KMS-11 (cell line): ENCODE measurements at regions not wholly inside any gene's neighbourhood (a gene's known extent, or its start where the extent isn't known, plus 50 kb on each side); places are given as distances from the start of the nearest gene placed in this dataset.

Experiments used
- H2AFZ ChIP-seq: fragments of 200-600 bp; sonication (generic); 2 replicates; pipeline ENCODE4 v1.6.1; 2016; ENCODE audit warnings: antibody characterized with exemption, mixed run types, low read depth
- H3K27ac ChIP-seq: fragments of 200-600 bp; sonication (generic); 2 replicates; pipeline ENCODE4 v1.6.1; 2016; ENCODE audit warnings: mild to moderate bottlenecking, mixed run types
- H3K27me3 ChIP-seq: fragments of 200-600 bp; sonication (generic); 2 replicates; pipeline ENCODE4 v1.6.1; 2017; ENCODE audit warnings: mild to moderate bottlenecking, low read depth, mixed run types, moderate library complexity; ENCODE audit not compliant: insufficient read depth
- H3K36me3 ChIP-seq: fragments of 200-600 bp; sonication (generic); 2 replicates; pipeline ENCODE4 v1.6.1; 2017; ENCODE audit warnings: mild to moderate bottlenecking, mixed run types; ENCODE audit not compliant: insufficient read depth
- H3K4me1 ChIP-seq: fragments of 200-600 bp; sonication (generic); 2 replicates; pipeline ENCODE4 v1.6.1; 2016; ENCODE audit warnings: mild to moderate bottlenecking, low read depth, mixed run types; ENCODE audit not compliant: poor library complexity, severe bottlenecking
- H3K4me2 ChIP-seq: fragments of 200-600 bp; sonication (generic); 2 replicates; pipeline ENCODE4 v1.7.0; 2016; ENCODE audit warnings: mild to moderate bottlenecking, mixed run types
- H3K4me3 ChIP-seq: fragments of 200-600 bp; sonication (generic); IDR thresholded peaks from 2 replicates; pipeline ENCODE4 v1.6.1; 2017; ENCODE audit warnings: low read depth, low read length, mixed read lengths; ENCODE audit not compliant: insufficient read depth
- H3K79me2 ChIP-seq: fragments of 200-600 bp; sonication (generic); 2 replicates; pipeline ENCODE4 v1.6.1; 2016; ENCODE audit warnings: low read depth, mixed run types; ENCODE audit not compliant: insufficient read depth
- H3K9ac ChIP-seq: fragments of 200-600 bp; sonication (generic); 2 replicates; pipeline ENCODE4 v1.6.1; 2016; ENCODE audit warnings: mild to moderate bottlenecking, mixed run types
- H4K20me1 ChIP-seq: fragments of 200-600 bp; sonication (generic); 2 replicates; pipeline ENCODE4 v1.6.1; 2016; ENCODE audit warnings: mild to moderate bottlenecking, mixed run types; ENCODE audit not compliant: insufficient read depth
- CTCF ChIP-seq: fragments of 200-600 bp; sonication (generic); conservative IDR thresholded peaks from 2 replicates; pipeline ENCODE4 v1.6.1; 2017; ENCODE audit warnings: low read depth, mild to moderate bottlenecking, antibody characterized with exemption, low read length, moderate library complexity, mixed read lengths

GRCh38 chr6:48904809-48905208, 558.2 kb downstream of the MMUT start:
- H3K4me1 ChIP-seq = peaks cover 7% of the 10 kb centered on the region
- no peaks in the 10 kb centered on the region for H4K20me1 ChIP-seq
- no peak overlapping the region for H3K9ac ChIP-seq
- no peak overlapping the region for H2AFZ ChIP-seq
- H3K27ac ChIP-seq = no peak overlapping the region
- H3K4me3 ChIP-seq = no peak overlapping the region
- no peak for TF ChIP-seq CTCF
- H3K27me3 ChIP-seq = no peaks in the 10 kb centered on the region
- no peaks in the 10 kb centered on the region for H3K36me3 ChIP-seq
- no peaks in the 10 kb centered on the region for H3K79me2 ChIP-seq
- no peak overlapping the region for H3K4me2 ChIP-seq

- Histone ChIP-seq H3K4me1 (no peaks in the 10 kb centered on the region), H3K4me2 (no peak overlapping the region), H3K27me3 (no peaks in the 10 kb centered on the region), H2AFZ (no peak overlapping the region), H3K4me3 (no peak overlapping the region), H3K36me3 (no peaks in the 10 kb centered on the region), H3K79me2 (no peaks in the 10 kb centered on the region), H4K20me1 (no peaks in the 10 kb centered on the region), H3K27ac (no peak overlapping the region), H3K9ac (no peak overlapping the region)
- TF ChIP-seq CTCF = no peak
These were observed 568.6 kb downstream of the MMUT start for GRCh38 chr6:48894469-48894868.

GRCh38 chr6:48893048-48893447, 570.0 kb downstream of the MMUT start:
- H3K79me2 ChIP-seq = no peaks in the 10 kb centered on the region
- H3K4me2 ChIP-seq = no peak overlapping the region
- H2AFZ ChIP-seq = no peak overlapping the region
- H3K36me3 ChIP-seq = no peaks in the 10 kb centered on the region
- no peak overlapping the region for H3K27ac ChIP-seq
- H3K27me3 ChIP-seq = no peaks in the 10 kb centered on the region
- H3K9ac ChIP-seq = no peak overlapping the region
- H3K4me3 ChIP-seq = no peak overlapping the region
- no peak for TF ChIP-seq CTCF
- H4K20me1 ChIP-seq = no peaks in the 10 kb centered on the region
- H3K4me1 ChIP-seq = no peaks in the 10 kb centered on the region

- TF ChIP-seq CTCF = no peak
- Histone ChIP-seq H3K4me3 (no peak overlapping the region), H2AFZ (no peak overlapping the region), H3K36me3 (no peaks in the 10 kb centered on the region), H4K20me1 (no peaks in the 10 kb centered on the region), H3K27me3 (no peaks in the 10 kb centered on the region), H3K9ac (no peak overlapping the region), H3K4me1 (no peaks in the 10 kb centered on the region), H3K4me2 (no peak overlapping the region), H3K27ac (no peak overlapping the region), H3K79me2 (no peaks in the 10 kb centered on the region)
These were observed 571.7 kb downstream of the MMUT start for GRCh38 chr6:48891308-48891707.

- Histone ChIP-seq H2AFZ (no peak overlapping the region), H3K9ac (no peak overlapping the region), H3K4me2 (no peak overlapping the region), H3K27ac (no peak overlapping the region), H3K27me3 (no peaks in the 10 kb centered on the region), H3K79me2 (no peaks in the 10 kb centered on the region), H3K36me3 (no peaks in the 10 kb centered on the region), H3K4me3 (no peak overlapping the region), H4K20me1 (no peaks in the 10 kb centered on the region), H3K4me1 (no peaks in the 10 kb centered on the region)
- TF ChIP-seq CTCF = no peak
These were observed 573.6 kb downstream of the MMUT start for GRCh38 chr6:48889429-48889828.
